Testis (tissue), 2 donors: ENCODE measurements at regions not wholly inside any gene's neighbourhood (a gene's known extent, or its start where the extent isn't known, plus 50 kb on each side); places are given as distances from the start of the nearest gene placed in this dataset.

Source experiments
- CTCF ChIP-seq, 3 experiments: fragments of 450-650 bp in 2 of 3; fragments of 200-600 bp in 1 of 3; sonication (generic) in 1 of 3; IDR thresholded peaks; one replicate each; pipeline ENCODE4 v1.5.1; 2016 to 2019; ENCODE audit warnings: antibody characterized with exemption in 3 of 3, mild to moderate bottlenecking in 2 of 3, moderate library complexity in 1 of 3
- POLR2A ChIP-seq: fragments of 450-650 bp; IDR thresholded peaks from one replicate; pipeline ENCODE4 v1.6.1; 2017; ENCODE audit warnings: antibody characterized with exemption, mild to moderate bottlenecking, moderate library complexity

GRCh38 chr4:135385830-135386581 lies 1184.4 kb upstream of the PABPC4L start:
- no peak for TF ChIP-seq CTCF (IDR thresholded peaks at IDR 0.05)
- TF ChIP-seq POLR2A: no peak
